ENCODE measurements at regions not wholly inside any gene's neighbourhood (a gene's known extent, or its start where the extent isn't known, plus 50 kb on each side); places are given as distances from the start of the nearest gene placed in this dataset.
"Not testable (repeated sequence)": the region's sequence is repeated elsewhere in the genome, so short reads cannot be mapped to it uniquely, and the experiment has no call there.

- no peak for DNase-seq (ENCODE audit: low read depth)
These were observed 65.2 kb upstream of the TINAGL1 start for GRCh38 chr1:31510853-31511789.

- DNase-seq (ENCODE audit: low read depth) = no peak
These were observed 64.3 kb upstream of the TINAGL1 start for GRCh38 chr1:31511848-31512615.

GRCh38 chr1:31514117-31514516 lies 62.2 kb upstream of the TINAGL1 start:
- no peak for DNase-seq (ENCODE audit: low read depth)

- no peak for DNase-seq (ENCODE audit: low read depth)
These were observed 61.1 kb upstream of the TINAGL1 start for GRCh38 chr1:31515056-31515775.

GRCh38 chr1:31515936-31516335 lies 60.4 kb upstream of the TINAGL1 start:
- DNase-seq (ENCODE audit: low read depth) = no peak

GRCh38 chr1:31517301-31517700 lies 59.0 kb upstream of the TINAGL1 start:
- no peak for DNase-seq (ENCODE audit: low read depth)

GRCh38 chr1:31517986-31518385 lies 58.3 kb upstream of the TINAGL1 start:
- DNase-seq (ENCODE audit: low read depth) = not testable (repeated sequence)

GRCh38 chr1:31521761-31522555 lies 54.4 kb upstream of the TINAGL1 start:
- DNase-seq (ENCODE audit: low read depth) = no peak

GRCh38 chr1:31522556-31522845 lies 53.8 kb upstream of the TINAGL1 start:
- DNase-seq (ENCODE audit: low read depth) = no peak

- no peak for DNase-seq (ENCODE audit: low read depth)
These were observed 53.3 kb upstream of the TINAGL1 start for GRCh38 chr1:31523012-31523411.

GRCh38 chr1:31523769-31524168 lies 52.5 kb upstream of the TINAGL1 start:
- DNase-seq (ENCODE audit: low read depth) = no peak

GRCh38 chr1:31524186-31524901 lies 52.0 kb upstream of the TINAGL1 start:
- DNase-seq (ENCODE audit: low read depth) = no peak

Data from CMK (cell line).